Liver (tissue), 8 donors: ENCODE measurements at regions not wholly inside any gene's neighbourhood (a gene's known extent, or its start where the extent isn't known, plus 50 kb on each side); places are given as distances from the start of the nearest gene placed in this dataset.

Source experiments
- DNase-seq: peaks from one replicate; pipeline ENCODE4 v3.0.0-alpha.2; 2017; ENCODE audit warnings: low spot score
- H3K27ac ChIP-seq, 2 donors: one replicate each; pipeline ENCODE4 v1.7.0; 2013; ENCODE audit warnings: inconsistent platforms in 2 of 2, low read length in 2 of 2, control low read depth in 1 of 2, low read depth in 1 of 2, mild to moderate bottlenecking in 1 of 2
- H3K27me3 ChIP-seq, 4 donors: one replicate each; pipeline versions ENCODE4 v1.6.1 to v1.7.0; 2013; ENCODE audit warnings: low read length in 3 of 4, inconsistent platforms in 1 of 4, mild to moderate bottlenecking in 1 of 4, moderate library complexity in 1 of 4; ENCODE audit not compliant: control insufficient read depth in 4 of 4, insufficient read depth in 4 of 4
- H3K36me3 ChIP-seq, 4 donors: one replicate each; pipeline versions ENCODE4 v1.6.1 to v1.7.0; 2013; ENCODE audit warnings: low read length in 3 of 4, mild to moderate bottlenecking in 3 of 4, low read depth in 1 of 4, moderate library complexity in 1 of 4; ENCODE audit not compliant: control insufficient read depth in 4 of 4, insufficient read depth in 3 of 4
- H3K4me1 ChIP-seq, 4 donors: one replicate each; pipeline versions ENCODE4 v1.6.1 to v1.7.0; 2013; ENCODE audit warnings: low read length in 3 of 4, mild to moderate bottlenecking in 3 of 4, moderate library complexity in 1 of 4; ENCODE audit not compliant: control insufficient read depth in 4 of 4, insufficient read depth in 4 of 4
- H3K4me3 ChIP-seq, 3 donors: one replicate each; pipeline versions ENCODE4 v1.6.1 to v1.7.0; 2013; ENCODE audit warnings: low read length in 3 of 3, control low read depth in 1 of 3, low read depth in 1 of 3, mild to moderate bottlenecking in 1 of 3
- H3K9ac ChIP-seq, 2 donors: one replicate each; pipeline ENCODE4 v1.7.0; 2013; ENCODE audit warnings: low read length in 2 of 2, mild to moderate bottlenecking in 2 of 2, moderate library complexity in 2 of 2, control low read depth in 1 of 2, low read depth in 1 of 2
- H3K9me3 ChIP-seq, 4 donors: one replicate each; pipeline versions ENCODE4 v1.6.1 to v1.7.0; 2013; ENCODE audit warnings: low read length in 3 of 4; ENCODE audit not compliant: control insufficient read depth in 4 of 4
- EGR1 ChIP-seq, 2 donors: IDR thresholded peaks; 2 replicates each; pipeline ENCODE4 v1.6.1; 2016 to 2018; ENCODE audit warnings: antibody characterized with exemption in 2 of 2, low read depth in 2 of 2
- FOXA1 ChIP-seq: IDR thresholded peaks from 2 replicates; pipeline ENCODE4 v1.6.1; 2016; ENCODE audit warnings: antibody characterized with exemption
- FOXA2 ChIP-seq: IDR thresholded peaks from 2 replicates; pipeline ENCODE4 v1.6.1; 2016; ENCODE audit warnings: antibody characterized with exemption
- GABPA ChIP-seq, 2 donors: IDR thresholded peaks in 1 of 2; conservative IDR thresholded peaks in 1 of 2; 2 replicates each; pipeline ENCODE4 v1.6.1; 2016; ENCODE audit warnings: antibody characterized with exemption in 2 of 2, mild to moderate bottlenecking in 1 of 2, moderate library complexity in 1 of 2
- HNF4A ChIP-seq, 2 donors: conservative IDR thresholded peaks; 2 replicates each; pipeline ENCODE4 v1.6.1; 2016; ENCODE audit warnings: antibody characterized with exemption in 2 of 2, mild to moderate bottlenecking in 2 of 2
- HNF4G ChIP-seq: IDR thresholded peaks from 2 replicates; pipeline ENCODE4 v1.6.1; 2016; ENCODE audit warnings: antibody characterized with exemption
- JUND ChIP-seq, 2 donors: IDR thresholded peaks; 2 replicates each; pipeline ENCODE4 v1.6.1; 2016; ENCODE audit warnings: antibody characterized with exemption in 2 of 2
- NR2F2 ChIP-seq: IDR thresholded peaks from 2 replicates; pipeline ENCODE4 v1.6.1; 2016; ENCODE audit warnings: antibody characterized with exemption
- RAD21 ChIP-seq, 2 donors: IDR thresholded peaks; 2 replicates each; pipeline ENCODE4 v1.6.1; 2016; ENCODE audit warnings: antibody characterized with exemption in 2 of 2, mild to moderate bottlenecking in 2 of 2
- RXRA ChIP-seq, 2 donors: IDR thresholded peaks; 2 replicates each; pipeline ENCODE4 v1.6.1; 2017 to 2018; ENCODE audit warnings: antibody characterized with exemption in 2 of 2, mild to moderate bottlenecking in 1 of 2
- SP1 ChIP-seq: IDR thresholded peaks from 2 replicates; pipeline ENCODE4 v1.6.1; 2018; ENCODE audit warnings: antibody characterized with exemption, mild to moderate bottlenecking
- TAF1 ChIP-seq: conservative IDR thresholded peaks from 2 replicates; pipeline ENCODE4 v1.6.1; 2016; ENCODE audit warnings: antibody characterized with exemption, mild to moderate bottlenecking
- YY1 ChIP-seq: IDR thresholded peaks from 2 replicates; pipeline ENCODE4 v1.6.1; 2016; ENCODE audit warnings: antibody characterized with exemption, mild to moderate bottlenecking
- WGBS: extraction: QIAGEN DNeasy Blood & Tissue Kit; methylation state at CpG from one replicate; pipeline ENCODE4 v1.1.7; 2013; 5-methylcytosine and 5-hydroxymethylcytosine counted together
- TF ChIP-seq, protein P1 (sequence below): IDR thresholded peaks from 2 replicates; pipeline ENCODE4 v1.6.1; 2016; ENCODE audit warnings: antibody characterized with exemption
- TF ChIP-seq, protein P2 (sequence below): IDR thresholded peaks from 2 replicates; pipeline ENCODE4 v1.6.1; 2016; ENCODE audit warnings: antibody characterized with exemption
- TF ChIP-seq, protein P3 (sequence below): IDR thresholded peaks from 2 replicates; pipeline ENCODE4 v1.6.1; 2016; ENCODE audit warnings: antibody characterized with exemption, mild to moderate bottlenecking
- TF ChIP-seq, protein P4 (sequence below): fragments of 150-350 bp; IDR thresholded peaks from 2 replicates; pipeline ENCODE4 v1.5.1; 2017; ENCODE audit warnings: improper control_type of control experiment, low read depth, low read length; ENCODE audit not compliant: missing input control
- TF ChIP-seq, protein P5 (sequence below): IDR thresholded peaks from 2 replicates; pipeline ENCODE4 v1.6.1; 2016; ENCODE audit warnings: antibody characterized with exemption
- donor health status: healthy.
- donor health status: healthy.
- donor health status: healthy.
- donor health status: healthy.
- donor health status: healthy.

DNA sequence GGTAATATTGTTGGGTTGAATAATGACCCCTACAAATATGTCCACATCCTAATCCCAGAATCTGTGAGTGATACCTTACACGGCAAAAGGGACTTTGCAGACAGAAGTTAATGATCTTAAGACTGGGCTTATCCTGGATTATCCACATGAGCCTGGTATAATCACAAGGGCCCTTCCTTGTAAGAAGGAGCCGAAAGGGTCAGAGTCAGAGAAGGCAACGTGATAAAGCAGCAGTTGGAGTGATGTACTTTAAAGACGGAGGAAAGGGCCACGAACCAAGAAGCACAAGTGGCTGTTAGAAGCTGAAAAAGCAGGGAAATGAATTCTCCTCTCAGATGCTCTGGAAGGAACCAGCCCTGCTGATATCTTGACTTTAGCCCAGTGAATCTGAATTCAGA is 137.8 kb downstream of the UTP18 start:
- TF ChIP-seq HNF4A (conservative IDR thresholded peaks at IDR 0.05) (no peak), FOXA2 (no peak), SP1 (no peak), RAD21 (IDR thresholded peaks at IDR 0.05) (no peak), GABPA (IDR thresholded peaks at IDR 0.05 in 1 of 2, conservative IDR thresholded peaks at IDR 0.05 in 1 of 2) (no peak), RXRA (IDR thresholded peaks at IDR 0.05) (no peak), FOXA1 (no peak), TAF1 (no peak)
- TF ChIP-seq, protein P1, sequence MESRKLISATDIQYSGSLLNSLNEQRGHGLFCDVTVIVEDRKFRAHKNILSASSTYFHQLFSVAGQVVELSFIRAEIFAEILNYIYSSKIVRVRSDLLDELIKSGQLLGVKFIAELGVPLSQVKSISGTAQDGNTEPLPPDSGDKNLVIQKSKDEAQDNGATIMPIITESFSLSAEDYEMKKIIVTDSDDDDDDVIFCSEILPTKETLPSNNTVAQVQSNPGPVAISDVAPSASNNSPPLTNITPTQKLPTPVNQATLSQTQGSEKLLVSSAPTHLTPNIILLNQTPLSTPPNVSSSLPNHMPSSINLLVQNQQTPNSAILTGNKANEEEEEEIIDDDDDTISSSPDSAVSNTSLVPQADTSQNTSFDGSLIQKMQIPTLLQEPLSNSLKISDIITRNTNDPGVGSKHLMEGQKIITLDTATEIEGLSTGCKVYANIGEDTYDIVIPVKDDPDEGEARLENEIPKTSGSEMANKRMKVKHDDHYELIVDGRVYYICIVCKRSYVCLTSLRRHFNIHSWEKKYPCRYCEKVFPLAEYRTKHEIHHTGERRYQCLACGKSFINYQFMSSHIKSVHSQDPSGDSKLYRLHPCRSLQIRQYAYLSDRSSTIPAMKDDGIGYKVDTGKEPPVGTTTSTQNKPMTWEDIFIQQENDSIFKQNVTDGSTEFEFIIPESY, result no peak
- TF ChIP-seq, protein P2, sequence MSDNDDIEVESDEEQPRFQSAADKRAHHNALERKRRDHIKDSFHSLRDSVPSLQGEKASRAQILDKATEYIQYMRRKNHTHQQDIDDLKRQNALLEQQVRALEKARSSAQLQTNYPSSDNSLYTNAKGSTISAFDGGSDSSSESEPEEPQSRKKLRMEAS, result no peak
- no peak for DNase-seq
- H3K27ac ChIP-seq, result no peak overlapping the region
- 82% methylated on average over 5 of the region's 5 CpGs for WGBS
- no peak overlapping the region for H3K9ac ChIP-seq
- H3K36me3 ChIP-seq, result no peaks in the 10 kb centered on the region
- no peaks in the 10 kb centered on the region for H3K27me3 ChIP-seq
- H3K4me1 ChIP-seq, result no peaks in the 10 kb centered on the region
- H3K4me3 ChIP-seq, result no peak overlapping the region
- no peaks in the 10 kb centered on the region for H3K9me3 ChIP-seq

DNA sequence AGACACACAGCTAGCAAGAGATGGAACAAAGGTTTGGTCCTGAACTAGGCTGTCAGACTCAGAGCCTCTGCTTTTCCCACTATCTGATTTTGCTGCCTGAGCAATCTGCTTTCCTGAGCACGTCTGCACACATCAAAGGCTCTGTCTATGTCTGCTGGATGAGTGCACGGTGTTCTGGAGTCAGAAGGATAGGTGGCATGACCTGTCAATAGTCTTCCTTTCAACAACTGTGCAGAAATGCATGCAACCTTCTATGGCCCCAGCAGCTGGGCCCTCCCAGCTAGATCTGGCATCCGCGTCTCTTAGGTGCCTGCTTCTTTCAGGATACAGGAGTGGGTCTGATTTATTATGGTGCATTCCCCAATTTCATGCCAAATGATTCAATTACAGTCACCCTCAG is 138.3 kb downstream of the UTP18 start:
- Histone ChIP-seq H3K27me3 (no peaks in the 10 kb centered on the region), H3K27ac (no peak overlapping the region), H3K9me3 (no peaks in the 10 kb centered on the region), H3K36me3 (no peaks in the 10 kb centered on the region), H3K4me1 (no peaks in the 10 kb centered on the region), H3K4me3 (no peak overlapping the region), H3K9ac (no peak overlapping the region)
- TF ChIP-seq HNF4G (no peak), RXRA (IDR thresholded peaks at IDR 0.05) (no peak), EGR1 (IDR thresholded peaks at IDR 0.05; ENCODE audit: low read depth in 2 of 2) (no peak), NR2F2 (no peak), JUND (IDR thresholded peaks at IDR 0.05) (no peak), GABPA (IDR thresholded peaks at IDR 0.05 in 1 of 2, conservative IDR thresholded peaks at IDR 0.05 in 1 of 2) (no peak), FOXA2 (no peak), YY1 (no peak), SP1 (no peak), FOXA1 (no peak)
- TF ChIP-seq, protein P2, result no peak
- TF ChIP-seq, protein P3, sequence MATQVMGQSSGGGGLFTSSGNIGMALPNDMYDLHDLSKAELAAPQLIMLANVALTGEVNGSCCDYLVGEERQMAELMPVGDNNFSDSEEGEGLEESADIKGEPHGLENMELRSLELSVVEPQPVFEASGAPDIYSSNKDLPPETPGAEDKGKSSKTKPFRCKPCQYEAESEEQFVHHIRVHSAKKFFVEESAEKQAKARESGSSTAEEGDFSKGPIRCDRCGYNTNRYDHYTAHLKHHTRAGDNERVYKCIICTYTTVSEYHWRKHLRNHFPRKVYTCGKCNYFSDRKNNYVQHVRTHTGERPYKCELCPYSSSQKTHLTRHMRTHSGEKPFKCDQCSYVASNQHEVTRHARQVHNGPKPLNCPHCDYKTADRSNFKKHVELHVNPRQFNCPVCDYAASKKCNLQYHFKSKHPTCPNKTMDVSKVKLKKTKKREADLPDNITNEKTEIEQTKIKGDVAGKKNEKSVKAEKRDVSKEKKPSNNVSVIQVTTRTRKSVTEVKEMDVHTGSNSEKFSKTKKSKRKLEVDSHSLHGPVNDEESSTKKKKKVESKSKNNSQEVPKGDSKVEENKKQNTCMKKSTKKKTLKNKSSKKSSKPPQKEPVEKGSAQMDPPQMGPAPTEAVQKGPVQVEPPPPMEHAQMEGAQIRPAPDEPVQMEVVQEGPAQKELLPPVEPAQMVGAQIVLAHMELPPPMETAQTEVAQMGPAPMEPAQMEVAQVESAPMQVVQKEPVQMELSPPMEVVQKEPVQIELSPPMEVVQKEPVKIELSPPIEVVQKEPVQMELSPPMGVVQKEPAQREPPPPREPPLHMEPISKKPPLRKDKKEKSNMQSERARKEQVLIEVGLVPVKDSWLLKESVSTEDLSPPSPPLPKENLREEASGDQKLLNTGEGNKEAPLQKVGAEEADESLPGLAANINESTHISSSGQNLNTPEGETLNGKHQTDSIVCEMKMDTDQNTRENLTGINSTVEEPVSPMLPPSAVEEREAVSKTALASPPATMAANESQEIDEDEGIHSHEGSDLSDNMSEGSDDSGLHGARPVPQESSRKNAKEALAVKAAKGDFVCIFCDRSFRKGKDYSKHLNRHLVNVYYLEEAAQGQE, result no peak
- TF ChIP-seq, protein P4, sequence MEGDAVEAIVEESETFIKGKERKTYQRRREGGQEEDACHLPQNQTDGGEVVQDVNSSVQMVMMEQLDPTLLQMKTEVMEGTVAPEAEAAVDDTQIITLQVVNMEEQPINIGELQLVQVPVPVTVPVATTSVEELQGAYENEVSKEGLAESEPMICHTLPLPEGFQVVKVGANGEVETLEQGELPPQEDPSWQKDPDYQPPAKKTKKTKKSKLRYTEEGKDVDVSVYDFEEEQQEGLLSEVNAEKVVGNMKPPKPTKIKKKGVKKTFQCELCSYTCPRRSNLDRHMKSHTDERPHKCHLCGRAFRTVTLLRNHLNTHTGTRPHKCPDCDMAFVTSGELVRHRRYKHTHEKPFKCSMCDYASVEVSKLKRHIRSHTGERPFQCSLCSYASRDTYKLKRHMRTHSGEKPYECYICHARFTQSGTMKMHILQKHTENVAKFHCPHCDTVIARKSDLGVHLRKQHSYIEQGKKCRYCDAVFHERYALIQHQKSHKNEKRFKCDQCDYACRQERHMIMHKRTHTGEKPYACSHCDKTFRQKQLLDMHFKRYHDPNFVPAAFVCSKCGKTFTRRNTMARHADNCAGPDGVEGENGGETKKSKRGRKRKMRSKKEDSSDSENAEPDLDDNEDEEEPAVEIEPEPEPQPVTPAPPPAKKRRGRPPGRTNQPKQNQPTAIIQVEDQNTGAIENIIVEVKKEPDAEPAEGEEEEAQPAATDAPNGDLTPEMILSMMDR, result no peak
- TF ChIP-seq, protein P5, sequence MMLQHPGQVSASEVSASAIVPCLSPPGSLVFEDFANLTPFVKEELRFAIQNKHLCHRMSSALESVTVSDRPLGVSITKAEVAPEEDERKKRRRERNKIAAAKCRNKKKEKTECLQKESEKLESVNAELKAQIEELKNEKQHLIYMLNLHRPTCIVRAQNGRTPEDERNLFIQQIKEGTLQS, result no peak
- TF ChIP-seq, protein P1, result no peak
- 69% methylated on average over 4 of the region's 4 CpGs for WGBS
- DNase-seq, result no peak
